Inflammatory macrophage treated with lipopolysaccharide for 1 hour (primary cell): ENCODE measurements at regions not wholly inside any gene's neighbourhood (a gene's known extent, or its start where the extent isn't known, plus 50 kb on each side); places are given as distances from the start of the nearest gene placed in this dataset.
A peak's percentile ranks its signal among the peaks of the same experiment; 100 is the strongest.
"Not testable (repeated sequence)": the region's sequence is repeated elsewhere in the genome, so short reads cannot be mapped to it uniquely, and the experiment has no call there.

Source experiments
- DNase-seq, 2 donors: peaks; one replicate each; pipeline ENCODE4 v3.0.0-alpha.2; 2020 to 2022

GRCh38 chr3:198096015-198096414 is 136.0 kb downstream of the LMLN start:
- no peak for DNase-seq

DNA sequence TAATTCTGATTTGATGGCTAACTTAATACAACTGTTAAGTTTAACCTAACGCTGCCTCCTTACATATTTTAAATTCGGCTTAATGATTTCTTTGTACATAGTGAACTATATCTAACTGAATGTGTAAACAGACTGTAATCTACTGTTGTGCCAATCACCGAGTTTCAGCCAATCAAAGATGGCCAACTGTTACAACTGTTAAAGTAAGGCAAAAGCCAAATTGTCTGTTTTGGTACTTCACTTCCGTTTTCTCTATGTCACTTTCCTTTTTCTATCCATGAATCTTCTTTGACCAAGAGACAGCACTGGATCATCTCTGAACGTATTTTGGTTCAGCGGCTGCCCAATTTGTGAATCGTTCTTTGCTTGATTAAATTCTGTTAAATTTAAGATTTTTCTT is 137.0 kb downstream of the LMLN start:
- no peak for DNase-seq

DNA sequence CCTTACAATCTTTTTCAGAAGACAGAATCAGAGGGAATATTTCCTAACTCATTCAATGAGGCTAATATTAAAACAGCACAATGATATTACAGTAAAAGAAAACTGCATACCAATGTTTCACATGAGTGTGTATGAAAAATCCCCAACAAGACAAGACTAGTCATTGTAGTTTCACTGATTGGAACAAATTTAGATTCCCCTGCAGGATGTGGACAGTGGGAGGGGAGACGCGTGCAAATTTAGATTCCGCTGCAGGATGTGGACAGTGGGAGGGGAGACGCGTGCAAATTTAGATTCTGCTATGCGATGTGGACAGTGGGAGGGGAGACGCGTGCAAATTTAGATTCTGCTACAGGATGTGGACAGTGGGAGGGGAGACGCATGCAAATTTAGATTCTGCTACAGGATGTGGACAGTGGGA is 138.7 kb downstream of the LMLN start:
- DNase-seq = not testable (repeated sequence)

- not testable (repeated sequence) for DNase-seq
Measured at GRCh38 chr3:198103070-198103469, 143.1 kb downstream of the LMLN start.

DNA sequence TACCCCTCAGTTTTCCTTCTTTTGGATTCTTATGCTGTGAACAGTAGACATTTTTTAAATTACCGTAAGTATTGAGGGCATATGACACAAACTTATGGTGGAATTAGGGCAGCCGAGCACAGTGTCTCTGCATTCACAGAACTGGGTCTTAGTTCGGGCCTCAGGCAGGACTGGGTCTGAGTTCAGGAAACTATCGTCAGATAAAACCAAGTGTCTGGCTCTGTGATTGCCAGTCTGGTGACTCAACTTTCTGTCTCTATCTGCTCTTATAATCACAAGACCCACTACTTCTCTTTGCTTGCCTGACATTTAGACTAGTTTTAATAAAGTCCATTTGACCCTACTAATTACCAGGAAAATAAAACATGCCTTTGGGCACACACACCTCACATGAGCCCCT is 146.2 kb downstream of the LMLN start:
- DNase-seq = no peak

- no peak for DNase-seq
Measured at GRCh38 chr3:198107840-198108734, 148.1 kb downstream of the LMLN start.

- no peak for DNase-seq
Measured at GRCh38 chr3:198109883-198110282, 149.9 kb downstream of the LMLN start.

GRCh38 chr3:198112031-198112430 is 152.0 kb downstream of the LMLN start:
- no peak for DNase-seq

DNA sequence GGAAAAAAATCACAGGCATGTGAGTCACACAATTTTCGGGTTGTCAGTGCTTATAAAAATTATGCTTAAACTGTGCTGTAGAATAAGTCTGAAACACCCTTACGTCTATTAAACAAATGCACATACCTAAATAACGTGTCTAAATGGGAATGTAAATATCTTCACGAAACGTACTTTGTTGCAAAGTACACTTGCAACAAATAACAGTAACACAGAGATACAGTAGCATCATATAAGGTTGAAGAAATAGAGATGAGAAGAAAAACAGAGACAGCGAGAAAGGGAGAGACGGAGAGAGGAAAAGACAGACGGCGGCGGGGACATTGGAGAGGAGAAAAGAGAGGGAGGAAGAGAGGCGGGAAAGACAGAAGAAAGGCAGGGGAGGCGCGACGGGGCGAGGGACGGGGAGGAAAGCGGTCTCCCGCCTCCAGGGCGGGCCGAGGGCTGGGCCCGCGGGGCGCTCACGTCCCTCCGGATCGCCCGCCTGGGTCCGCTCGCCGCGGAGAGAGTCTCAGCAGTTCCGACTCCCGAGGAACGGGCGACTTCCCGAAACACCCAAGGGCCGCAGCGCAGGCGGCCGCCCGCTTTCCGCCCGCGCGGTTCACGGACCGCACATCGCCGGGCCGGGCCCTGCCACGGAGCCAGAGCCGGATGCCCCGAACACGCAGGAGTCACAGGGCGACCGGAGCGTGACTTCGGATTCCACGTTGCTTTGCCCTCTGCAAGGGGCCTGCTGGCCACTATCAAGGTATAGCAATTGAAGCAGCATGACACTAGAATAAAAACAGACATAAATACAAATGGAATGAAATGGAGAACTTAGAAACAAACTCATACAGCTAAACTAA is 153.4 kb downstream of the LMLN start:
- DNase-seq = no peak

DNA sequence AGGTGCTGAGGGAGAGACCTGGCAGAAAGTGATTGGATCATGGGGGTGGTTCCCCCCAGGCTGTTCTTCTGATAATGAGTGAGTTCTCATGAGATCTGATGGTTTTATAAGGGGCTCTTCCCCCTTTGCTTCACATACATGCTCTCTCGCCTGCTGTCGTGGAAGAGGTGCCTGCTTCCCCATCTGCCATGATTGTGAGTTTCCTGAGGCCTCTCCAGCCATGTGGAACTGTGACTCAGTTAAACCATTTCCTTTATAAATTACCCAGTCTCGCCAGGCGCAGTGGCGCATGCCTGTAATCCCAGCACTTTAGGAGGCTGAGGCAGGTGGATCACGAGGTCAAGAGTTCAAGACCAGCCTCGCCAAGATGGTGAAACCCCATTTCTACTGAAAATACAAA is 154.5 kb downstream of the LMLN start:
- not testable (repeated sequence) for DNase-seq

- DNase-seq = not testable (repeated sequence)
Measured at GRCh38 chr3:198122184-198122583, 162.2 kb downstream of the LMLN start.

DNA sequence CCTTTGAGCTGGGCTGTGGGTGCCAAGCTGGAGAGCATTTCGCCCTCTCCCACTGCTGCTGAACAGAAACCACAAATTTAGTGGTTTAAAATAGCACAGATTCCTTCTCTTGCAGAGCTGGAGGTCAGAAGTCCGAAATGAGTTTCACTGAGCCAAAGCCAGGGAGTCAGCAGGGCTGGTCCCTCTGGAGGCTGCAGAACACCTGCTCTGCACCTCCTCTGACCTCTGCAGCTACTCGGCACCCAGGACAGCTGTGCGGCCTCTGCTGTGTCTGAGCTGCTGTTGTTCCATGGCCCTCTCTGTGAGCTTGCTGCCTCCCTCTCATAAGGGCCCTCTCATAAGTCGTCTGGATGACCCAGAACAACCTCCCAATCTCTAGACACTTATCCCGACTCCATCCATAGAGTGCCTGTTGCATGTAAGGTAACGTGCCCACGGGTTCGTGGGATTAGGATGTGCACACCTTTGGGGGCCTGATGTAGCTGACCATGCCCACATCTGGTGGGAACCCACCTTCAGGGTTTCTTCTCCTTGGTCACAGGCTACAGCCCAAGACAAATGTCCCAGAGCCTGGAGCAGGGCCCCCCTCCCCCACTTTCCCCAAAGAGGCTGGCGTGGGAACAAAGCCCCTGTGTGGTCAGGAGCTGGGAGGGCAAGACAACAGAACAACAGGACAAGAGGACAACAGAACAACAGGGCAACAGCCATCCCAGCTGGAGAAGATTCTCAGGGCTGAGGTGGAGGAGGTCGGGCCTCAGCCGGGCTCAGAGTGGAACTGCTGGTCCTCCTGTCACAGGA is 177.2 kb downstream of the LMLN start:
- not testable (repeated sequence) for DNase-seq

GRCh38 chr3:198138205-198138604 is 178.2 kb downstream of the LMLN start:
- DNase-seq = not testable (repeated sequence)

- not testable (repeated sequence) for DNase-seq
Measured at GRCh38 chr3:198139037-198139436, 179.0 kb downstream of the LMLN start.

GRCh38 chr3:198139513-198140167 is 179.6 kb downstream of the LMLN start:
- not testable (repeated sequence) for DNase-seq

DNA sequence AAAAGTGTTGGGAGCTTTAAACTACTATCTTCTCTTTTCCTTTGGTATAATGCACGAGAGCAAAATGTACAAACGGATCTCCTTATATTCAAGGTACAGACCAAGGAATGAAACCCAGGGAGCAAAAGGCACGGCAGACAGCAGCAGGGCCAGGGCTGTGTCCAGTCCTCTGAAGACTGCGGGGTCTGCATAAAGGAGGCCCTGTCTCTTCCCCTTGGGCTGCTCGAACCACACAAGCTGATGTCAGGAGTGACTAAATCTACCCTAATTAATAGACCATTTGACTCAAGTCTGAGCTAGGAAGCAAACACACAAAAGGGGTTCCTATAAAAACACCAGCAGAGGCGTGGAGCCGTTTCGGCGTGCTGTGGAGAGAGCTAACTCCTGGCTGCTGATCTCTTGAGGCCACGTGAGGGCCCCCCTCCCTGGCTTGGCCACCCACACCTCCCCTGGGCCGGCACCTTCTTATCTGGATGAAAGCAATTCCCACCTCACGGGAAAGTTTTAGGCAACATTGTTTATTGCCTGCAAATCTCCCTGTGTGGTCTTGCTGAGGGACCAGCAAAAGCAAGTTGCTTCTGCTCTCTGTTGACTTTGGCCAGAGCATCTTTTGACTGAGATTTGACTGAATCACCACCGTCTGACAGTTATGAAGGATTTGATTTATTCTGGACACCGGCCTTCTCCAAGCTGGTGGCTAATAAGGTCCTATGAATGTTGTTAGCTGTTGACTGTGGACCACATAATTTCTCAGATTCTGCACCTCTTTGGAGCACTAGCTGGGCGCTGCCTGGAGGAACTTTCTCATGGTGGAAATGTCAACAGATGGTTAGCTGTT is 183.5 kb downstream of the LMLN start:
- DNase-seq = not testable (repeated sequence)

DNA sequence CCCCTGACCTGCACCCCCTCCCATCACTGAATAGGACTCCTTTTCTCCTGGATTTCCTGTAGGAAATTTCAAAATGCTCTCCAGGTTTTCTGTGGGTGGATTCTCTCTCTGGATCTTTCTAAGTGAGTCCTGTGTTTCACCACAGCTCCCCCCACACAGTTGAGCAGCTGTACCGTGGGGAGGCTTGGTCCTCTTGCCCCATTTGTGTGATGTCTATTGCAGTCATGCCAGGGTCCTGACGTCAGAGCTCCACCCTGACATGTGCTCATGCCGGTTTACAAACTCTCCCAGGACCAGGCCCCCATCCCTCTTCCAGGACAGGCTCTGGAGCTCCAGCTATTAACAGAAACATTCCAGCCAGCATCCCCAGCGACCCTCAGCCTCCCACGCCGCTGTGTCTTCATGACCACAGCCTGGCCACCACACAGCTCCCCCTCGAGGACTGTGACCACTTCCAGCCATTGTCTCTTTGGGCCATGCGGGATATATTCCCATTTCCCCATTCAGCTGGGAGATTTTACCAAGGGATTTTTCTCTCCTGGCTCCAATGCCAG is 185.3 kb downstream of the LMLN start:
- DNase-seq = peak; percentile 42 to 58

GRCh38 chr3:198146070-198146469 is 186.1 kb downstream of the LMLN start:
- DNase-seq = not testable (repeated sequence)

GRCh38 chr3:198146559-198147164 is 186.6 kb downstream of the LMLN start:
- DNase-seq = not testable (repeated sequence)

DNA sequence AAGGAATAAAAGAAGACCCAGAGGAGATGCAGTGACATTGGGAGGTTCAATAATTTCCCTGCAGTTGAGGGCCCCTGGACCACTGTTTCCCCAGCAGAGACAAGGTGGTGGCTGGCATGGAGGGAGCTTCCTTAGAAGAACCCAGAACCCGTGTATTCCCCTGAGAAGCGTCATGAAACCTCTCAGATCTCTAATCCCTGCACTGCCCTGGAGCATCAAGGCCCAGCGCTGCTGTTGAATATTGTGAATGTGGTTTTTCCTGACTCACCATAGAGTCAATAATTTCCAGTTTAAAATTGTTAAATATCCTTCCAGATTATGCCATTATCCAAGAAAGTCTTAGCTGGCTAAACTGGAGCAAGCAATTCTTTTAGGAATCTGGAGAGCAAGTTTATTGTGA is 187.2 kb downstream of the LMLN start:
- DNase-seq = not testable (repeated sequence)
